Natural killer cell (primary cell): ENCODE measurements at regions not wholly inside any gene's neighbourhood (a gene's known extent, or its start where the extent isn't known, plus 50 kb on each side); places are given as distances from the start of the nearest gene placed in this dataset.

Experiments used
- ATAC-seq, 3 donors: fragments of 150-1000 bp in 2 of 3; fragments of 200-7000 bp in 1 of 3; cut with Tn5 transposase; 1 replicate in 1 of 3; 2 replicates in 2 of 3; pipeline ENCODE4 v1.10.0; 2021; ENCODE audit warnings: mild to moderate bottlenecking in 2 of 3, moderate library complexity in 2 of 3
- DNase-seq, 2 donors: peaks; one replicate each; pipeline versions ENCODE4 v3.0.0 to v3.0.0-alpha.2; 2013 to 2021; ENCODE audit warnings: mixed read lengths in 1 of 2
- H3K27ac ChIP-seq: one replicate; pipeline ENCODE4 v1.5.1; 2013; ENCODE audit warnings: mild to moderate bottlenecking, low read length
- H3K27me3 ChIP-seq: one replicate; pipeline ENCODE4 v1.6.1; 2013; ENCODE audit warnings: low read length; ENCODE audit not compliant: control insufficient read depth, insufficient read depth
- H3K36me3 ChIP-seq: one replicate; pipeline ENCODE4 v1.6.1; 2013; ENCODE audit warnings: low read length; ENCODE audit not compliant: control insufficient read depth, insufficient read depth
- H3K4me1 ChIP-seq: one replicate; pipeline ENCODE4 v1.6.1; 2013; ENCODE audit warnings: low read length; ENCODE audit not compliant: control insufficient read depth, insufficient read depth
- H3K4me3 ChIP-seq: one replicate; pipeline ENCODE4 v1.5.1; 2013; ENCODE audit warnings: low read length
- H3K9me3 ChIP-seq: one replicate; pipeline ENCODE4 v1.6.1; 2013; ENCODE audit warnings: low read length; ENCODE audit not compliant: control insufficient read depth, insufficient read depth
- H3K27ac Mint-ChIP-seq, 2 donors: one replicate each; pipeline ENCODE4 v1.8.0; 2022; ENCODE audit warnings: mild to moderate bottlenecking in 2 of 2, mixed read lengths in 2 of 2, moderate library complexity in 1 of 2
- H3K27me3 Mint-ChIP-seq, 2 donors: one replicate each; pipeline ENCODE4 v1.8.0; 2022; ENCODE audit warnings: low read depth in 2 of 2, mixed read lengths in 2 of 2
- H3K36me3 Mint-ChIP-seq: one replicate; pipeline ENCODE4 v1.8.0; 2022; ENCODE audit warnings: mixed read lengths
- H3K4me1 Mint-ChIP-seq, 2 donors: one replicate each; pipeline ENCODE4 v1.8.0; 2022; ENCODE audit warnings: mixed read lengths in 2 of 2
- H3K4me3 Mint-ChIP-seq: one replicate; pipeline ENCODE4 v1.8.0; 2022; ENCODE audit warnings: mild to moderate bottlenecking, moderate library complexity, mixed read lengths
- H3K9me3 Mint-ChIP-seq, 2 donors: one replicate each; pipeline ENCODE4 v1.8.0; 2022; ENCODE audit warnings: mixed read lengths in 2 of 2
- WGBS: methylation state at CpG from one replicate; pipeline ENCODE4 v1.1.7; 2013; ENCODE audit warnings: missing lambda C conversion rate; ENCODE audit not compliant: insufficient coverage; 5-methylcytosine and 5-hydroxymethylcytosine counted together
- intact Hi-C: fragments of 100-400 bp; cut with micrococcal nuclease; formaldehyde crosslinking; loops from one replicate; pipeline ENCODE4 v1.14.2; 2022
- TF ChIP-seq, protein P1 (sequence below): fragments of 200-600 bp; IDR thresholded peaks from one replicate; pipeline ENCODE4 v1.8.0; 2022; ENCODE audit warnings: antibody characterized with exemption

DNA sequence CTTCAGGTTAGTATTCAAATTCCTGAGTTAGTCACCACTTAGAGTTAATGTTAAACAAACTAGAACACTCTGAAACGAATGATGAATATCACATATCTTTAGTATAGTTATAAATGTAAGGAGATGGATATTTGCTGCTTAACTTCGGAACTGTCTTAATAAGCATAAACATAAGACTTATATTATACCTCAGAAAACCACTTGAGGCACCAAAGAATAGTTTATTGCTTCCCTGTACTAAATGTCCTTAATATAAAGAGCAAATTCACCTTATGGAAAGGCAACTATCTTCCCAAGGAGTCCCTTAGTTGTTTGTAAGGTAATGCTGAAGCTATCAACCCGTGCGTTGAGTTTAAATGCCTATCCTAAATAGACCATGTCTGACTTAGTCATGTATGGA lies 300.0 kb upstream of the ADAMTSL1 start:
- H3K36me3 ChIP-seq, result no peaks in the 10 kb centered on the region
- no peak overlapping the region for H3K4me3 ChIP-seq
- Mint-ChIP-seq H3K4me1 (no peaks in the 10 kb centered on the region), H3K9me3 (peaks cover 2 to 12% of the 10 kb centered on the region in 2 donors), H3K27ac (no peak overlapping the region), H3K36me3 (peaks cover 5% of the 10 kb centered on the region), H3K4me3 (no peak overlapping the region), H3K27me3 (no peaks in the 10 kb centered on the region)
- no peak overlapping the region for H3K27ac ChIP-seq
- intact Hi-C loops, result no loop called here
- 100% methylated on average over 2 of the region's 4 CpGs for WGBS
- no peaks in the 10 kb centered on the region for H3K4me1 ChIP-seq
- TF ChIP-seq, protein P1, sequence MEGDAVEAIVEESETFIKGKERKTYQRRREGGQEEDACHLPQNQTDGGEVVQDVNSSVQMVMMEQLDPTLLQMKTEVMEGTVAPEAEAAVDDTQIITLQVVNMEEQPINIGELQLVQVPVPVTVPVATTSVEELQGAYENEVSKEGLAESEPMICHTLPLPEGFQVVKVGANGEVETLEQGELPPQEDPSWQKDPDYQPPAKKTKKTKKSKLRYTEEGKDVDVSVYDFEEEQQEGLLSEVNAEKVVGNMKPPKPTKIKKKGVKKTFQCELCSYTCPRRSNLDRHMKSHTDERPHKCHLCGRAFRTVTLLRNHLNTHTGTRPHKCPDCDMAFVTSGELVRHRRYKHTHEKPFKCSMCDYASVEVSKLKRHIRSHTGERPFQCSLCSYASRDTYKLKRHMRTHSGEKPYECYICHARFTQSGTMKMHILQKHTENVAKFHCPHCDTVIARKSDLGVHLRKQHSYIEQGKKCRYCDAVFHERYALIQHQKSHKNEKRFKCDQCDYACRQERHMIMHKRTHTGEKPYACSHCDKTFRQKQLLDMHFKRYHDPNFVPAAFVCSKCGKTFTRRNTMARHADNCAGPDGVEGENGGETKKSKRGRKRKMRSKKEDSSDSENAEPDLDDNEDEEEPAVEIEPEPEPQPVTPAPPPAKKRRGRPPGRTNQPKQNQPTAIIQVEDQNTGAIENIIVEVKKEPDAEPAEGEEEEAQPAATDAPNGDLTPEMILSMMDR, result no peak
- DNase-seq (no peak), ATAC-seq (no peak)
- H3K27me3 ChIP-seq, result no peaks in the 10 kb centered on the region
- H3K9me3 ChIP-seq, result no peaks in the 10 kb centered on the region

DNA sequence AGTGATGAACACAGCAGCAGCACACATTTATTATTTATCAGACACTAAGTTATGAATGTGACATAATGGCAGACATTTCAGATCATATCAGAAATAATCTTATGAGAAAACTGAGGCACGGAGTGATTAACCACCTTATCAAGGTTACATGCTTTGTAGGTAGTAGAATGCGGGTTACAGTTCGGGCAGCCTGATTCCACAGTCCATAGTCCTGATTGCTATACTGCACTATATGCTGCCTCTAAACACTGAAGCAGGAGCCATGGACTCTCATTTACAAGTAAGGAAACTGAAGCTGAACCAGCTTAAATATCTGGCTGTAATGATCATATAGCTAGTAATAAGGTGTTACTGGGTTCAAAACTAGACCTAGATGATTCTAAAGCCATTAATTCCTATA lies 291.3 kb upstream of the ADAMTSL1 start:
- WGBS, result 96% methylated on average over 3 of the region's 3 CpGs
- DNase-seq (no peak), ATAC-seq (no peak)
- H3K36me3 ChIP-seq, result no peaks in the 10 kb centered on the region
- no peaks in the 10 kb centered on the region for H3K9me3 ChIP-seq
- no peaks in the 10 kb centered on the region for H3K4me1 ChIP-seq
- Mint-ChIP-seq H3K4me1 (no peaks in the 10 kb centered on the region), H3K4me3 (no peak overlapping the region), H3K27me3 (no peaks in the 10 kb centered on the region), H3K27ac (no peak overlapping the region), H3K9me3 (no peaks in the 10 kb centered on the region), H3K36me3 (peaks cover 2% of the 10 kb centered on the region)
- intact Hi-C loops, result no loop called here
- no peak overlapping the region for H3K4me3 ChIP-seq
- TF ChIP-seq, protein P1, result no peak
- no peak overlapping the region for H3K27ac ChIP-seq
- no peaks in the 10 kb centered on the region for H3K27me3 ChIP-seq

DNA sequence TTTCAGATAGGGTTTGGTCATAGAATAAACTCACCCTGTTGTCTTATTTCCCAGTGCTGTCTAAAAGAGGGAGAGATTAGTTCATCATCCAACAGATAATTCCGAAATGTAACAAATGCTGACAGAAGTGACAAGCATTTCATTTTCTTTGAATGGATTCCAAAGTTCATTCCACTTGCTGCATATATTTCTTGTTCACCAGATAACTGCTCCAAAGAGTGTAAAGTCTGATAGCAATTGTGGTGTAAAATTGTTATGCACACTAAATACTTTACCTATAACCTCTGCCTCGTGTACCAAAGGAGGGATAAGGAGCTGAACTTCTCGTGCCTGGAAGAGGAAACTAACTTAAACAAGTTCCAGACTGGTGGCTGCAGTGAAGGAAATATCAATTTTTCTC lies 290.0 kb upstream of the ADAMTSL1 start:
- TF ChIP-seq, protein P1, result no peak
- no peaks in the 10 kb centered on the region for H3K36me3 Mint-ChIP-seq
- ATAC-seq (no peak), DNase-seq (no peak)
- no peaks in the 10 kb centered on the region for H3K9me3 Mint-ChIP-seq
- no peaks in the 10 kb centered on the region for H3K27me3 Mint-ChIP-seq
- H3K4me3 Mint-ChIP-seq, result no peak overlapping the region
- 100% methylated on average over 1 of the region's 3 CpGs for WGBS
- Histone ChIP-seq H3K4me1 (no peaks in the 10 kb centered on the region), H3K9me3 (no peaks in the 10 kb centered on the region), H3K27ac (no peak overlapping the region), H3K27me3 (no peaks in the 10 kb centered on the region), H3K4me3 (no peak overlapping the region), H3K36me3 (no peaks in the 10 kb centered on the region)
- intact Hi-C loops, result no loop called here
- no peak overlapping the region for H3K27ac Mint-ChIP-seq
- H3K4me1 Mint-ChIP-seq, result no peaks in the 10 kb centered on the region

DNA sequence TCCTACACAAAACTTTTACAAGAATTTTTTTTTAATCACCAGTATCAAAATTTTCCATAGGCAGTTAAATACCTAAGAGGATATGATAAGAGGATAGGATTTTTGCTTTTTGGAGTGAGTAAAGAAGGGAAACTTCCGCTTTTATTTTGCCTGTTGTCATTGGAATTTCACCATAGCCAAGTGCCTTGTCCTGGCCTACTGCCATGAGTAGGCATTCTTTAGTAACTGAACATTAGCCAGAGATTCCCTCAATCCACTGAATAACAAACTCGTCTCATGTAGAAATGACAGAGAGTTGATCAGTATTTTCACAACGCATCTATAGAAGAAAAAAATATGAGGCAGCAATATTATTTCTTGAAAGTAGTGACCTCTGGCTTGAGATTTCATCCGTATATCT lies 289.6 kb upstream of the ADAMTSL1 start:
- intact Hi-C loops, result no loop called here
- WGBS, result 95% methylated on average over 3 of the region's 4 CpGs
- H3K9me3 ChIP-seq, result no peaks in the 10 kb centered on the region
- H3K27ac ChIP-seq, result no peak overlapping the region
- H3K4me3 ChIP-seq, result no peak overlapping the region
- TF ChIP-seq, protein P1, result no peak
- no peak for ATAC-seq
- no peaks in the 10 kb centered on the region for H3K4me1 Mint-ChIP-seq
- no peaks in the 10 kb centered on the region for H3K27me3 ChIP-seq
- no peaks in the 10 kb centered on the region for H3K9me3 Mint-ChIP-seq
- H3K36me3 ChIP-seq, result no peaks in the 10 kb centered on the region
- no peak for DNase-seq
- H3K4me3 Mint-ChIP-seq, result no peak overlapping the region
- H3K27me3 Mint-ChIP-seq, result no peaks in the 10 kb centered on the region
- no peaks in the 10 kb centered on the region for H3K36me3 Mint-ChIP-seq
- no peaks in the 10 kb centered on the region for H3K4me1 ChIP-seq
- H3K27ac Mint-ChIP-seq, result no peak overlapping the region
